ENCODE measurements at regions not wholly inside any gene's neighbourhood (a gene's known extent, or its start where the extent isn't known, plus 50 kb on each side); places are given as distances from the start of the nearest gene placed in this dataset.

DNA sequence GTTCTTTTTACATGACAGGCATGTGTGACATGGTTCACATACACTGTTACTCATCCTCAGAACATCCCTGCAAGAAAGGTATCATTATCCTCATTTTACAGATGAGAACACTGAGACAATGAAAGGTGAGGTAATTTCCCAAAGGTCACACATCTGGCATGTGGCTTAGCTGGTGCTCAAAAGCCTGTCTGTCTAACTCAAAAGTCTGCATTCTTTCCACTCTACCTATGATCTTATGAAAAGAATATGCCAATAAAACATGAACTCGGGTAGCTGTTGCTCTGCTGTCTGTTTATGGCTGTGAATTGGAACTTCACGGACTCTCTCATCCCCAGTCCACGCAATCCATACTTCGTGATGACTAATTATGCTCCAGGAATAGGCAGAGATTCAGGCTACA is 79.0 kb upstream of the ODAD2 start:
- no peak for DNase-seq (ENCODE audit: low read depth in 2 of 2)

- DNase-seq (ENCODE audit: low read depth in 2 of 2), result no peak
These were observed 76.5 kb upstream of the ODAD2 start for GRCh38 chr10:28075424-28075823.

DNA sequence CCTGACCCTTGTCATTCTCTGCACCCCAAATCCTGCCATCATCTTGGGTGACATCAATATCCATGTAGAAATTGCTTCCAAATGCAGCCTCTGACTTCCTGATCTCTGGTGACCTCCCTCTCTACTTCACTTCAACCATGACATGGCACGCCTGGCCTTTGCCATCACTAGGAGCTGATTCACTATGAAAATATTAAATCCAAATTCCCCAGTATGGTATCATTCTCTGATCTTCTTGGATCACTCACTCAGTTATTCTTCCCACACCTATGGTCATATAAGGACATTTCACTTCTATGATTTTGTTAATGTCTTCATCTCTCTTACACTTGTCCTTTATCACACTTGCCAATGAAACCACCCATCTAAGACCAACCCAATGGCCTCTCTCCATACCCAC is 73.7 kb upstream of the ODAD2 start:
- DNase-seq (ENCODE audit: low read depth in 2 of 2), result no peak

GRCh38 chr10:28060031-28060607 is 61.2 kb upstream of the ODAD2 start:
- no peak for DNase-seq (ENCODE audit: low read depth in 2 of 2)

GRCh38 chr10:28058746-28059145 is 59.9 kb upstream of the ODAD2 start:
- no peak for DNase-seq (ENCODE audit: low read depth in 2 of 2)

- DNase-seq (ENCODE audit: low read depth in 2 of 2), result no peak
These were observed 55.5 kb upstream of the ODAD2 start for GRCh38 chr10:28054228-28054860.

DNA sequence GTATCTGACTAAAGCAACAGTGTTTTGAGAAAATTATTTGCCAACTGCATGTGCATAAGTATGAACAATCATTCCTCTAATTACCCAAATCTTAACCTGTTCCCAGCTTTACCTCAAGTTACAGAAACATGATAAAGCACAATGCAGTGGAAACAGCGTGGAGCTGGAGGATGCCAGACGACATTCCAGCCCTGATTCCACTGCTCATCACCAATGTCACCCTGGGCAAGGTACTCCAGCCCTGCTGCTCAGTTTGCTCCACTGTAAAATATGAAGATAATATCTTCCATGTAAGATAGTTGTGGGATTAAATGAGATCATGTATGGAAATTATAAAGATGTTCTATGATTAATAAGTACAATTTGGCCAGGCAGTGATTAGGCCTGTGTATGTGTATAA is 50.4 kb upstream of the ODAD2 start:
- no peak for DNase-seq (ENCODE audit: low read depth in 2 of 2)

Data from stimulated activated CD8-positive, alpha-beta memory T cell treated with anti-CD3 and anti-CD28 coated beads, Interleukin-2, amount 100 ng/mL, for 48 hours (primary cell).